ENCODE measurements at regions not wholly inside any gene's neighbourhood (a gene's known extent, or its start where the extent isn't known, plus 50 kb on each side); places are given as distances from the start of the nearest gene placed in this dataset.

- TF ChIP-seq, protein P1, sequence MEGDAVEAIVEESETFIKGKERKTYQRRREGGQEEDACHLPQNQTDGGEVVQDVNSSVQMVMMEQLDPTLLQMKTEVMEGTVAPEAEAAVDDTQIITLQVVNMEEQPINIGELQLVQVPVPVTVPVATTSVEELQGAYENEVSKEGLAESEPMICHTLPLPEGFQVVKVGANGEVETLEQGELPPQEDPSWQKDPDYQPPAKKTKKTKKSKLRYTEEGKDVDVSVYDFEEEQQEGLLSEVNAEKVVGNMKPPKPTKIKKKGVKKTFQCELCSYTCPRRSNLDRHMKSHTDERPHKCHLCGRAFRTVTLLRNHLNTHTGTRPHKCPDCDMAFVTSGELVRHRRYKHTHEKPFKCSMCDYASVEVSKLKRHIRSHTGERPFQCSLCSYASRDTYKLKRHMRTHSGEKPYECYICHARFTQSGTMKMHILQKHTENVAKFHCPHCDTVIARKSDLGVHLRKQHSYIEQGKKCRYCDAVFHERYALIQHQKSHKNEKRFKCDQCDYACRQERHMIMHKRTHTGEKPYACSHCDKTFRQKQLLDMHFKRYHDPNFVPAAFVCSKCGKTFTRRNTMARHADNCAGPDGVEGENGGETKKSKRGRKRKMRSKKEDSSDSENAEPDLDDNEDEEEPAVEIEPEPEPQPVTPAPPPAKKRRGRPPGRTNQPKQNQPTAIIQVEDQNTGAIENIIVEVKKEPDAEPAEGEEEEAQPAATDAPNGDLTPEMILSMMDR (IDR thresholded peaks at IDR 0.05) = no peak
- TF ChIP-seq REST (IDR thresholded peaks at IDR 0.05) (no peak), CEBPB (IDR thresholded peaks at IDR 0.05) (no peak)
Observed at GRCh38 chr1:68819190-68819829, 322.4 kb upstream of the DEPDC1 start.

Data from A549 (cell line).